HEK293 (cell line): ENCODE measurements at regions not wholly inside any gene's neighbourhood (a gene's known extent, or its start where the extent isn't known, plus 50 kb on each side); places are given as distances from the start of the nearest gene placed in this dataset.

ENCODE experiments used
- CTCF ChIP-seq: fragments of 450-650 bp; formaldehyde crosslinking; IDR thresholded peaks from 2 replicates; pipeline ENCODE4 v1.5.1; 2016; ENCODE audit warnings: missing biosample characterization, missing genetic modification characterization
- GLI4 ChIP-seq: fragments of 450-650 bp; formaldehyde crosslinking; IDR thresholded peaks from 2 replicates; pipeline ENCODE4 v1.5.1; 2016; ENCODE audit warnings: missing biosample characterization, missing genetic modification characterization
- KLF17 ChIP-seq: fragments of 450-650 bp; formaldehyde crosslinking; IDR thresholded peaks from 2 replicates; pipeline ENCODE4 v1.5.1; 2016; ENCODE audit warnings: missing biosample characterization, missing genetic modification characterization
- RBAK ChIP-seq: fragments of 450-650 bp; formaldehyde crosslinking; IDR thresholded peaks from 2 replicates; pipeline ENCODE4 v1.5.1; 2016; ENCODE audit warnings: missing biosample characterization, missing genetic modification characterization
- REST ChIP-seq: fragments of 450-650 bp; formaldehyde crosslinking; IDR thresholded peaks from 2 replicates; pipeline ENCODE4 v1.5.1; 2016; ENCODE audit warnings: missing biosample characterization, missing genetic modification characterization
- TCF7L2 ChIP-seq: IDR thresholded peaks from 2 replicates; pipeline ENCODE4 v1.6.1; 2011; ENCODE audit warnings: low read depth, mild to moderate bottlenecking, inconsistent platforms, low read length, moderate library complexity, borderline replicate concordance
- TSHZ1 ChIP-seq: fragments of 450-650 bp; formaldehyde crosslinking; IDR thresholded peaks from 2 replicates; pipeline ENCODE4 v1.5.1; 2016; ENCODE audit warnings: missing biosample characterization, missing genetic modification characterization, borderline replicate concordance
- ZNF138 ChIP-seq: fragments of 450-650 bp; formaldehyde crosslinking; IDR thresholded peaks from 2 replicates; pipeline ENCODE4 v1.5.1; 2016; ENCODE audit warnings: missing biosample characterization, missing genetic modification characterization, borderline replicate concordance
- ZNF175 ChIP-seq: fragments of 450-650 bp; formaldehyde crosslinking; IDR thresholded peaks from 2 replicates; pipeline ENCODE4 v1.5.1; 2016; ENCODE audit warnings: missing biosample characterization, missing genetic modification characterization
- ZNF24 ChIP-seq: fragments of 450-650 bp; formaldehyde crosslinking; IDR thresholded peaks from 2 replicates; pipeline ENCODE4 v1.5.1; 2016; ENCODE audit warnings: missing biosample characterization, missing genetic modification characterization
- ZNF423 ChIP-seq: fragments of 450-650 bp; formaldehyde crosslinking; IDR thresholded peaks from 2 replicates; pipeline ENCODE4 v1.5.1; 2016; ENCODE audit warnings: missing biosample characterization, missing genetic modification characterization
- ZNF426 ChIP-seq: fragments of 450-650 bp; formaldehyde crosslinking; IDR thresholded peaks from 2 replicates; pipeline ENCODE4 v1.5.1; 2017; ENCODE audit warnings: missing biosample characterization, missing genetic modification characterization, mild to moderate bottlenecking, inconsistent platforms, moderate library complexity
- ZNF518A ChIP-seq: fragments of 450-650 bp; formaldehyde crosslinking; conservative IDR thresholded peaks from 2 replicates; pipeline ENCODE4 v1.5.1; 2016; ENCODE audit warnings: low read depth, missing biosample characterization, missing genetic modification characterization
- ZNF677 ChIP-seq: fragments of 450-650 bp; IDR thresholded peaks from 2 replicates; pipeline ENCODE4 v1.5.0; 2018; ENCODE audit warnings: missing biosample characterization, mild to moderate bottlenecking, missing genetic modification characterization, moderate library complexity

- TF ChIP-seq CTCF (no peak), ZNF518A (tag by site-specific recombination) (no peak), ZNF138 (tag by site-specific recombination) (no peak), GLI4 (tag by site-specific recombination) (no peak), ZNF175 (tag by site-specific recombination) (no peak), TCF7L2 (no peak), KLF17 (no peak), ZNF423 (no peak), ZNF677 (tag by site-specific recombination) (no peak), TSHZ1 (tag by site-specific recombination) (no peak), ZNF426 (tag by site-specific recombination) (no peak), REST (tag by site-specific recombination) (no peak), RBAK (tag by site-specific recombination) (no peak), ZNF24 (no peak)
Observed at GRCh38 chr12:105590571-105590970, 260.1 kb downstream of the C12orf75 start.
